ENCODE measurements at regions not wholly inside any gene's neighbourhood (a gene's known extent, or its start where the extent isn't known, plus 50 kb on each side); places are given as distances from the start of the nearest gene placed in this dataset.
A peak's percentile ranks its signal among the peaks of the same experiment; 100 is the strongest.
"Not testable (repeated sequence)": the region's sequence is repeated elsewhere in the genome, so short reads cannot be mapped to it uniquely, and the experiment has no call there.

DNA sequence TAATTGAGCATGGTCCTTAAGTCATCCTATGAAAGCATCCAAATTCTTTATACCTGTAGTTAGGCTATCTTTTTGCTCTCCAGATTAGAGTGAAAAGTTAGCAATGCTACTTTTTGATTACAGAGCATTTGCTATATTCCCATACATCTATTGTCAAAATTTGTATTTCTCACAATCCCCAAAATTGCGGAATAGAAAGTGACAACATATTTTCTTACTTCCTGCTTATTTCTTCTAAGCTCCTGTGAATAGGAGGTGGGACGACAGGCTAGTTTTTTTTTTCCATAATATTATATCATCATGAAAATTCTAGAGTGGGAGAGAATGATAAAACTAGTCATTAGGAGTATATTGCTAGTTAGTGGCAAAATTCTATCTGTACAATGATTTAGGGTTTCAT is 264.0 kb upstream of the DPYD start:
- no peak for DNase-seq

GRCh38 chr1:98181036-98181764 is 260.4 kb upstream of the DPYD start:
- DNase-seq = no peak

DNA sequence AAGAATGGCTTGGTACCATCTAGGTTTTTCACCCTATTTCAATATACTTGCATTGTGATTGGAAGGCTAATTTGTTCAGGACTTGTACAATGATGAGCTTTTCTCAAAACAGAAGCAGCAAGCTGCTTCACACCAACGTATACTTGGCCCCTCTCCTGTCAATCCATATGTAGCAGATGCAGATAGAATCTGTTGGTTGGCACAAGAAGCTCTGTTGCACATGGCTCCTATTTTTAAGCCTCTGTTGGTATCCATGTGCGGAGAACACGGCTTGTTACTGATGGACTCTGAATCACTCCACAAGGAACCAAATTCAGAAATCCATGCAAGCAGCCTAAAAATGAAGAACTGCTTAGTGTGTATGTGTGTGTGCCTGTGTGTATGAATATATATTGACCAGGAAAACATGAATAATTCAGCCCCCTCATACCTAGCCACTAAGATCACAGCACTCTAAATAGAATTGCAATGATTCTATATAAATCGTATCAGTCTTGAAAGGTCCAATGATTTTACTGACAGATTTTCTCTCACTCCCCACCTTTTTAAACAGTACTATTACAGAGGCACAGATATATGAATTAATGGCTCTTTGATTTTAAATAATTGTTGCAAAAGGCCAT is 258.4 kb upstream of the DPYD start:
- DNase-seq = no peak

DNA sequence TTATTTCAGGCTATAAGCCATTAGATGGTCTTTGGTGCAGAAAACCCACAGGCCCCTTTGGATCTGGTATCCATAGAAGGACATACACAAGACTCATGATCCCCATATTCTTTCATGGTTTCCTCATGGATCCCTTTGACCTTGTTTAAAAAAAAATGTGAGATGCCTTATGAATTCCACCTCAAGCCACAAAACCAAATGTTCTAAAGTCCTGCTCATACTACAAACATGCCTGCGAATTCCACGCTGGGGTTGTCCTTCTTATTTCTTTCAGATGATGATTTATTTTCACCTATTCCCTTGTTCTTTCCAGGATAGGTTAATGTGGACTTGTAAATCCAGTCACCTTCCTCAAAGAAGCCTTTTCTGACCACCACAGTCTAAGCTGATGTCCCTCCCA is 256.9 kb upstream of the DPYD start:
- peak; percentile 37 for DNase-seq

DNA sequence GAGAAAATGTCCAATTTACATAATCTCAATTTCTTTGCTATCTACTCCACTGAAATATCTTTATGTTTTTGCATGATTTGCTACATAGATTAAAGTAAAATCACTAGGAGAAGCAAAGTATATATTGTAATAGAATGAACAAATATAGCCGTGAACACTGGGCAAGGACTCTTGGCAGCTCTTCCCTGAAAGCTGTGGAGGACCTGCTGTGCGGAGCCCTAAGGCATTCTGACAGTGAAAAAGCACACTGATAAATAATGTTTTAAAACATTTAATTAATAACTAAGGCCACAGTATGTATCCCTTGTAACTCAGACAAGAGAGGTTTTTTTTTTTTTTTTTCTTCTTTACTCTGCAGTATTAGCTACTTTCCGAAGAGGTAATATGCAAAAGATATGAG is 256.1 kb upstream of the DPYD start:
- no peak for DNase-seq

GRCh38 chr1:98176414-98176813 is 255.6 kb upstream of the DPYD start:
- DNase-seq = no peak

GRCh38 chr1:98172578-98172977 is 251.7 kb upstream of the DPYD start:
- DNase-seq = no peak

GRCh38 chr1:98172022-98172421 is 251.2 kb upstream of the DPYD start:
- DNase-seq = no peak

GRCh38 chr1:98164509-98164908 is 243.7 kb upstream of the DPYD start:
- DNase-seq = no peak

DNA sequence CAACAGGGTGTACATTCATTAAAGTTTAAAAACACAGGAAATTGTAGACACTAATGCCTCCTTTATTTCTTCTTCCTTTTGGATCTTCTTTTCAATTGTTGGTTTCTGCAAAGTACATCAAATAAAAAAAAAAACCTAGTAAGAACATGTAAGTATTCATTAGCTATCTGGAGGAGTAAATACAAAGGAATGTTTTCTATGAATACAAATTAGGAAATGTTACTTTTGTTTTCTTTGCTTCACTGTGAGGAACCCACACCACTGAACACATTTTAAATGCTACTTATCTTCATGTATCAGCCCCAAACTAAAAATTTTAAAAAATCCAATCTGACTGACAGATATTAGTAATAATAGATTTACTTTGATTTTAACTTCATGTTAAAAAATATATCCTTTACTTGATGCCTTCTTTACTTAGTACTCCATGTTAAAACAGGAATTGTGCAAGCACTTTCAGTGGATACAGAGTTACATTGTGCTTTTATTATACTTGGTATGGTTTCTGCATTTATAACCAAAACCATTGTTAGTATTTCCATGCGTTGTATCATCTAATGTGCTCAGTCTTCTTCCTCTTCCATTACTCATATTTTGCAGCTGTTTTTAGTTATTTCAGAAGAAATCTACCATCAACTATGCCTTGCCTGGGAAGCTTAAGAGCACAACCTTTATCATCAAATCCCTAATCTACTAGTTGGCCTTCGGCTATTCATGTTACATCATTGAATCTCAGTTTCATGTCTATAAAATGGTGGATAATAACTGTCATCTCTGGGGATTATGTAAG is 236.9 kb upstream of the DPYD start:
- DNase-seq = peak; percentile 76

- peak; percentile 46 for DNase-seq
Measured at GRCh38 chr1:98147280-98147679, 226.4 kb upstream of the DPYD start.

DNA sequence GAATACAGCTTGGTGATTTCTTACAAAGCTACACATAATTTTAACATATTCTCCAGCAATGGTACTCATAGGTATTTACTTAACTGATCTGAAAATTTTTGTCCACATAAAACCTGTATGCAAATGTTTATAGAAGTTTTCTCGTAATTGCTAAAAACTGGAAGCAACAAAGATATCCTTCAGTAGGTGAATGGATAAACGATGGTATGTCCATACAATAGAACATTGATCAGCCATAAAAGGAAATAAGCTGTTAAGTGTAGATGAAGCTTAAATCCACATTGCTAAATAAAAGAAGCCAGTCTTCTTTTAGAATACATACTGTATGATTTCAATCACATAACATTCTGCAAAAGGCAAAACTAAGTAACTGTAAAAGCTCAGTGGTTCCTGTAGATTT is 224.8 kb upstream of the DPYD start:
- no peak for DNase-seq

DNA sequence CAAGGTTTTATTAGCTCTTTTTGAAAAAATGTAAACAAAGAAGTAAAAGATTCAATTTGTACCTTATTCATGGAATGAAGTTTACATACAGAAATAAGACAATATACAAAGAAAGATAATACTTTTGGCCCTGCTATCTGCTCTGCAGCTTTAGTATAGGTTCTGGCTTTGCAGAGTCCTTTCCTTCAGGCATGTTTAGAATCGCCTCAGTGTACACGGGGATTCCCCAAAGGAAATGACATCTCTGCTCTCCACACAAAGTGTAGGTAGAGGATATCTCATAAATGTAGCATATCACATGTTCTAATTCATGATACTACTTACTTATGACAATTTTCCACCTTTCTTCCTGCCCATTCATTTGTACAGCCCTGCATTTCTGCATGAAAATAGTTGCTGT is 222.6 kb upstream of the DPYD start:
- DNase-seq = no peak

DNA sequence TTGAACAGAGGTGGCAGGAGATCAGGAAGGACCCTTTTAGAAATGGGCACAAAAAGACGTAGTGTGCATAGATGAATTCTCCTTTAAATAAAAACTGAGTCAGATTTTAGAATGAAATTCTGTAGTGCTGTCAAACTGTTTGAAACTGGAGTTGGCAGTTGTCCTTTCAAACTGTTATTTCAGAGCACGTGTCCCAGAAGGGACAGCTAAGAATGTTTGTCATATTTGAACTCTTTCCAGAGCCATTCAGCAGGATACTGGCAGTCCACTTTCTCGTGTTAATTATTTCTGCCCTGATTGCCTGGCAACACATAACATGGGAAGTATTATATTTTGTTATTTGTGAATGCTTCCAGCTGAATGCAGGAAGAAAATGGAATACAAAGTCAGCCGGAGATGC is 212.3 kb upstream of the DPYD start:
- DNase-seq = peak; percentile 59

- DNase-seq = no peak
Measured at GRCh38 chr1:98130408-98130807, 209.6 kb upstream of the DPYD start.

GRCh38 chr1:98129491-98129890 is 208.7 kb upstream of the DPYD start:
- DNase-seq = no peak

- DNase-seq = no peak
Measured at GRCh38 chr1:98126740-98127139, 205.9 kb upstream of the DPYD start.

DNA sequence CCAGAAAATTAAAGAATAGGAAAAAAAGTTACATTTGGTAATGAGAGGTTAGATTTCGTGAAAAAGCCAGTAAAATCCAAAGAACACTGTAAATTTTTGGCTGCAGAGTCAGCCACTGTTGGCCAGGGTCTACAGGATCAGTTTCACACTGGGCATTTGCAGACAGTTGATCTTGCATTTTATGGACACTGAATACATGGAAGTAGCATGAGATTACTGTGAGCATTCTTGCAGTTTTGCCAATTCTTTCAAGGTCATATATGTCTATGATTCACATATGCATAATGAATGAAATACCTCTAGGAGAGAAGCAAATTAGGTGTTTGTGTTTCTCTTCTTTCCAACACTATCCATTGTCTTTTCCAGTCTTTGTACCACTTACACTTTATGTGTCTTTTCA is 200.8 kb upstream of the DPYD start:
- DNase-seq = no peak

DNA sequence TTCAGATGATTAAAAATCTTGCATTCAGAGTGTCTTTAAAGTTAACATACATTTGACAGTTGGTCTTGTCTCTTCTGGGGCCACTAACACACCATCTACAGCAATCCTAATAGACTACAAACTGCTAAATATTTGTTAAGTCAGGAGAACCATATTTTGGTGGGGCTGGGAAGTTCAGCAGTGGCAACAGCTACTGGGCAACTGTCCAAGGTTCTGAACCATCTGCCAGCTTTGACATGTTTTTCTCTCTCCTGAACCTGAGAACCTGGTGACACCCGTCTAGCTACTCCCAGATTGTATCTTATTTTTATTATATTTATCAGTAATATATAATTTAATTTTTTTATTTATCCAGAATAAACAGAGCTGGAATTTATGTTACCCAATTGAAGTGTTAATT is 199.0 kb upstream of the DPYD start:
- peak; percentile 35 for DNase-seq

DNA sequence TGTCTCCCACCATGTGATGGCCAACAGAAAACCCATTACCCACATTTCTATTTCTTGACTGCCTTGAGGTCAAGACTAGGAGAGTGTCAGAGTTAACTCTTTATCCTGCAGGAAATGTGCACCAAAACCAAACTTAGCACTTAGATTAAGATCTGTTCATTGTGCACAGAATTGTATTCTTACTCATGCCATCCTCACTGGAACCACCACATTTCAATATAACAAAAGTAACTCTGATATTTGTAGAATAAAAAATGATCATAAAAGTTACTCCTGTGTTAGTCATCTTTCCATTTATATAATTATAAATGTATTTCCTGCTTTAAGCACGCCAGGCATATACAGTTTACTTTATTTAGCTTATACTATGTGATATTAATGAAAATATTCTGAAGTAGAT is 193.0 kb upstream of the DPYD start:
- DNase-seq = no peak

GRCh38 chr1:98112626-98113025 is 191.8 kb upstream of the DPYD start:
- DNase-seq = peak; percentile 56

DNA sequence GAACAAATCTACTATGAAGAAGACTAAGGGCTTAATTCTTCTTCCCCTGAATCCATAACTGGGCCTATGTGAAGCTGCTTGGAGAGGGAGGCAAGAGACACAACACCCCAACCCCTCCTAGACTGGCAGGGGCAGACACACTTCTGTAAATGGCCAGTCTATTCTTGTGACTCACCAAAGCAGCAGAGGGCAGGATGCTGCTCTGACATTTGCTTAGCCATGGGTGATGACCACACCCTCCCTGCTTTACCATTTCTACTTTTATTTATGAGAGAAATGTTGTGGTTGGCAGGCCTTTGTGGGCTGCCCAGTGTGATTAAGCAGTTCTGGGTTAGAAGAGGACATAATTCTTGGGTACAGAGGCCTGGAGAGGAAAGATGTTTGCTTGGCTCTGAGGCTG is 189.8 kb upstream of the DPYD start:
- DNase-seq = no peak

GRCh38 chr1:98108378-98108777 is 187.5 kb upstream of the DPYD start:
- DNase-seq = not testable (repeated sequence)

GRCh38 chr1:98107256-98107655 is 186.4 kb upstream of the DPYD start:
- no peak for DNase-seq
